Fibroblast of skin of abdomen (primary cell): ENCODE measurements at regions not wholly inside any gene's neighbourhood (a gene's known extent, or its start where the extent isn't known, plus 50 kb on each side); places are given as distances from the start of the nearest gene placed in this dataset.
A peak's percentile ranks its signal among the peaks of the same experiment; 100 is the strongest.
"Not testable (repeated sequence)": the region's sequence is repeated elsewhere in the genome, so short reads cannot be mapped to it uniquely, and the experiment has no call there.

ENCODE experiments used
- DNase-seq: peaks from one replicate; pipeline ENCODE4 v3.0.0-alpha.2; 2013

DNA sequence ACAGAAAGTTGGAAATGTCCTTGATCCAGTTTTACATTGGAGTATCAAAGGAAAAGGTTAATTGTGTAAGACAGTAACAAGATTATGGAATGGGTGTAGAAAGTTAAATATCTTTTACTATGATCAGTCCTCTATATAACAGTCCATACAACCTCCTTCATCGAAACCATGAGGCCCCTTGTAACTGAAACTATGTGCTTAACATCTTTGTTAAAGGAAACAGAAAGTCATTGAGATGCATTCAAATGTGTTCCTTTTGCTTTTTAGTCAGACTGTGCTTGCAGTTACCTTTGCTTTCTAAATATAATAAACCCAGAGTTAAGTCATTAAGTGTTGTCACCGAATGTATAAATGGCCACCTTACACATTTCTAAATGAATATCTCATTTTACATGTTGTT lies 1298.5 kb downstream of the ROBO2 start:
- no peak for DNase-seq

DNA sequence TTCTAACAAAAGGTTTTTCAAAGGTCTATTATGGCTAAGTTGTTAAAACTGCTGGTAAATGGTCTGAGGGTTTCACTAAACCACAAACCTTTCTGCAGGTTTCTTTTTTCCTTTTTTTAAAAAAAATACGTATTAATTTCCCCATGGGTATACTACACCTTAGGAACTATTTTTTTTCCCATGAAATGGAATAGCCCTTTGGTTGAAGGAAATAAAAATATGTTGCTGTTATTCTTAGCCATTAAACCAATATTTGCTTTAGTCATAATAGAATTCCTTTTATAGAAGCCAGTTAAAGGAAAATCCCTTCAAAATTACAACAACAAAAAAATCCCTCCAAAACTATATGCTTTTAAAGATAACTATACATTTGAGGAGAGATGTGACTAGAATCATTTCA lies 1303.3 kb downstream of the ROBO2 start:
- no peak for DNase-seq

DNA sequence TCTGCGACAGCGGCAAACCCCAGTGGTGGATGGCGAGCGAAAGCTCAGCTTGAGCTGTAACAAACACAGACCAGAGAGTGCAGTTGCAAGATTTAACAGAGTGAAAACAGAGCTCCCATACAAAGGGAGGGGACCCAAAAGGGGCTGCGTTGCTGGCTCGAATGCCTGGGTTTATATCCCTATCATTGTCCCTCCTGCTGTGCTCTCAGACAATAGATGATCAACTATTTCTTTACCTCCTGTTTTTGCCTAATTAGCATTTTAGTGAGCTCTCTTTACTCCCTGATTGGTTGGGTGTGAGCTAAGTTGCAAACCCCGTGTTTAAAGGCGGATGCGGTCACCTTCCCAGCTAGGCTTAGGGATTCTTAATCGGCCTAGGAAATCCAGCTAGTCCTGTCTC lies 1304.4 kb downstream of the ROBO2 start:
- not testable (repeated sequence) for DNase-seq

DNA sequence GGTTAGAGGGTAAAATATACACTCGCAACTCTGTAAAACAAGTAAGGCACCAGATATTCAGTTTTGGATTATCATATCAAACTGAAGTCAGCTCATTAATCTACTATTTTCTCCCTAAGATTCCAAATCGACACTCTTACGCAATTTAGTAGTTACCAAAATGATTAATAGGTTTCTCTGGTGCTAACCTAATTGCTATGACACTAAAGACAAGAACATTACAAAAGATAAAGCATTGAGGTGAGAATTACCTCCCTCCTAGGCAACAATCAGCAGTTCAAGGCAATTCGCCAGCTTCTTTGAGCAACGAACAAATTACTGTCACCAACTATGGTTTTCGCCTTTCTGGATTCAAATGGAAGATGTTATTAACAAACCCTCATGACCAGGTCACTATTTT lies 1305.0 kb downstream of the ROBO2 start:
- no peak for DNase-seq

DNA sequence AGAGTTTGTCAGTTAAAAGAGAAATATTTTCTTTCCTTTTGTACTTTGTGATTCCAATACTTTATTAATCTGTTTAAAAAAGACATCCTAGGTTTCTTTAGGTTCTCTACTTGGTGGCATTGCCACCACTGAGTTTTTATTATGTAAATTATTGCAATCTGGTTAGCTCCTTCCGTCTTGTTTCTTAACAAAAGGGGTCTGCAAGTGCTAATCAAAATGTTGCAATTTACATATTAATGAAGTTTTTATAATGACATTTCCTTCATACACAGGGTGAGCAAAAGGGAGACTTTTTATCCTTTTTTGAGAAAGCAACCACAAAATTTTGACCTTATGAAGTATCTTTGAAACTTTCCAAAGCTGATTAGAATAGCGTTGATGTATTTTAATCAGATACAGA lies 1307.3 kb downstream of the ROBO2 start:
- DNase-seq, result no peak

DNA sequence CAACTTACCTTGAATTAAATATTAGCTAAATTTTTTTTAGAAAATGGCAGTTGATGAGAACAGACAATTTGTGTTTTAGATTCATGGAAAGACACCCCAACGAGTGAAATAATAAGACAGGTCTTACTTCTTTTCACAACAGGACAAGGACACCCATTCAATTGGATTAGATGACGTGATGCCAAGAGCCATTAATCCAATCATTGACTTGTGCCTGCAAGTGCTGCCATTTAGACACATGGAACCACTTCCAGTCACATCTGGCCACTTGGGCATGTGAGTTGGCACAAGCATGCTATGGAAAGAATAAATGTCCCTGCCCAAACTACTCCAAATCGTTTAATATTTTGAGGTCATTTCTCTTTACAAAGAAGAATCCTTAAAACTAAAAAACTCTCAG lies 1308.8 kb downstream of the ROBO2 start:
- no peak for DNase-seq

DNA sequence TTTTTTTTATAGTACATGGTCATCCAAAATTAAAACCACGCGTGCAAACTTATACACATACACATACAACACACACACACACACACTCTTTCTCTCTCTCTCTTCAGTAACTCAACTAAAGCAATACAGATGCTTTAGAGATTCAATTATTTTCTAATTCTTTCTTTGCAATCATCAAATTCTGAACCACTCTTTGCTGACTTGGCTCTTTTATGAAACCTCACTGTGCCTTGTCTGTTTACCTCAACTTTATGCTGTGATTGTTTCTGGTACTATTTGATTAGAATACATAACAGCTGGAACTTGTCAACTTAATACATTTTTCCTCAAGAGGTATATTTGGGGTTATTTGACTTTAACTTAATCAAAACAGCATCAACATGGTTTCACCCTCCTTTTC lies 1309.7 kb downstream of the ROBO2 start:
- no peak for DNase-seq

DNA sequence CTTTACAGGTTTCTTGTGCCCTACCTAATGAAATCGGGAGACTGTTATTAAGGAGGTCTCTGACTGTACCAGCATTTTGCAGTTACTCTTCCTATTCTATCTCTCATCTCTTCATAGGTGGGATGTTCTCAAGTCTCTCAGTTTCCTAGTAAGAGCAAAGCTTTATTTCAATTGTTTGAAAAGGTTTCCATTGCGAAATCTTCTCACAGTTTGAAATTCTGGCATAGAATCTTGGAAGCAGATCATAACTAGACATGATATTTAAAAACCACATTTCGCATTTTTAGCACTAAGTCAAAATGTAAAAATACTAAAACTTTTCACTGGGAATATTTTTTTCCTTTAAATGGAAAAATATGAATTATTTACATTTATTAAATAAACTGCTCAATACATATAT lies 1311.4 kb downstream of the ROBO2 start:
- no peak for DNase-seq

DNA sequence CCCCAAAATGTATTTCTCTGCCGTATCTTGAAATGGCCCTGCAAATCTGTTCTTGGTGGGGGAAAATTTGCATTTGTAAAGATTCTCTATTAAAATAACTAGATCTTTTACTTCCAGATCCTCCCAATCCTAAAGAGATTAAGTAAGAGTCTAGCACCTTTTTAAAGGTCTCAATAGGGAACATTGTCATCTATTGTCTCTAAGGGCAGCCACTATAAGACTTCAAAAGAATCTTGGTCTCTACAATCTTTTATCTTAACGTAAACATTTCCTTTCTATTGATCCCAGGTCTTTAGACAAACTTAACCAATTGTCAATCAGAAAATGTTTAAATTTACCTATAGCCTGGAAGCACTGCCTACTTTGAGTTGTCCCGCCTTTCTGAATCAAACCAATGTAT lies 1313.3 kb downstream of the ROBO2 start:
- DNase-seq, result no peak

DNA sequence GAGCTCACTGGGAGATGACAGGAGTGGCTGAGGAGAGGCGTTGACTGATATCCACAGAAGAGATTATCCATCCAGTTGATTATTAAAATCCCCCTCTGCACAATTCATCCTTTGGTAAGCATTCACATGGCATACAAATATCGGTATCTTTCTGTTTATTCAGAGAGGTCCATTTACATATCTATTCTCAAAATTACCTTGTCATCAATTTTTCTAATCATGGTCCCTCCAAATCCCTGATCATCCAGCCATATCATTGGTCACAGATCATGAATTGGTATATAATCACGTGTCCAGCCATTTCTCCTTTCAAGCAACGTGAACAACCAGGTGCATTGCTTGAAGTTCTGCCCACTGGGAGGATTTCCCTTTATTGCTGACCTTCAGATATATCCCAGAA lies 1321.0 kb downstream of the ROBO2 start:
- no peak for DNase-seq

DNA sequence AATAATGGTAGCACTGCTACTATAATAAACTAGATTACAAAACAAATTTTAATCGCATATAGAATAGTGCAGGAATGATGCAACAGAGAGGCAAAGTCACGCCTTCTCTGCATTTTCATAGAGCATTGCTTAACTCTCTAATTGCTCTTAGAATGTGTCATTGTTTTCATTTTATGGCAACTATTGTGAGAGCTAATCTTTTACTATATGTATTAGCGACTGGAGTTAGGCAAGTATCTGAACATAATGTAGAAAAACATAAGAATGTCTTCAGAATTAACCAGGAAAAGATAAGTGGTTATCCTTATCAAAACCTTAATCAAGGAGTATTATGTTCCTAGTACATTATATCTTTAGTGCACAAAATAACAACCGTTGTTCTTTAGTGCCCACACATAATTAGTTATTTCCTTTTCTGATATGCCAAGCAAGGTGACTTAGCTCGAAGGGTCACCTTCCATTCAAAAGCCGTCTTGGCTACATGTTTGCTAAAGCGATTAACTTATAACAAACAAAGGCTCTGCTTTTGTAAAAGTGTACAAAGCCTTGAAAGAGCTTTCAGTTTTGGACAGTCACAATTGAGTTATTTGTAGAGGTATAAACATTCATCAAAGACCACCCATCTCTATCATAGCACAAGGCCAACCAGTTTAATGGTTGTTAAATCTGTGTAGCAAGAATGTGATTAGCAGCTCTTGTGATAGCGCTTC lies 1328.9 kb downstream of the ROBO2 start:
- DNase-seq, result no peak

DNA sequence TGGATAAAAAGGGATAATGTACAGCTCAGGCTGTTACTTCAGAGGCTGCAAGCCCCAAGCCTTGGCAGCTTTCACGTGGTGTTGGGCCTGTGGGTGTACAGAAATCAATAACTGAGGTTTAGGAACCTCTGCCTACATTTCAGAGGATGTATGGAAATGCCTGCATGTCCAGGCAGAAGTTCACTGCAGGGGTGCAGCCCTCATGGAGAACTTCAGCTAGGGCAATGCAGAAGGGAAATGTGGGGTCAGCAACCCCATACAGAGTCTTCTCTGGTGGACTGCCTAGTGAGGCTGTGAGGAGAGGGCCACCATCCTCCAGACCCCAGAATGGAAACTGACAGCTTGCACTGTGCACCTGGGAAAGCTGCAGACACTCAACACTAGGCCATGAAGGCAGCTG lies 1350.3 kb downstream of the ROBO2 start:
- no peak for DNase-seq

DNA sequence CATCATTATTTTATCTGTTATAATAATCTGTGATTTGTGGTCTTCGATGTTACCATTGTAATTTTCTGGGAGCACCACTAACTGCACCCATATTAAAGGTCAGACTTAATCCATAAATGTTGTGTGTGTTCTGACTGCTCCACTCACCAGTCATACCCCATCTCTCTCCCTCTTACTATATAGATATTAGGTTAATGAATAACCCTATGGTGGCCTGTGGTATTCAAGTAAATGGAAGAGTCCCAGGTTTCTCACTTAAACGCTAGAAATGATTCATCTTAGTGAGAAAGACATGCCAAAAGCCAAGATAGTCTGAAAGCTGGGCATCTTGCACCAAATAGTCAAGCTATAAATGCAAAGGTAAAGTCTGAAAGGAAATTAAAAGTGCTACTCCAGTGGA lies 1358.5 kb downstream of the ROBO2 start:
- no peak for DNase-seq

DNA sequence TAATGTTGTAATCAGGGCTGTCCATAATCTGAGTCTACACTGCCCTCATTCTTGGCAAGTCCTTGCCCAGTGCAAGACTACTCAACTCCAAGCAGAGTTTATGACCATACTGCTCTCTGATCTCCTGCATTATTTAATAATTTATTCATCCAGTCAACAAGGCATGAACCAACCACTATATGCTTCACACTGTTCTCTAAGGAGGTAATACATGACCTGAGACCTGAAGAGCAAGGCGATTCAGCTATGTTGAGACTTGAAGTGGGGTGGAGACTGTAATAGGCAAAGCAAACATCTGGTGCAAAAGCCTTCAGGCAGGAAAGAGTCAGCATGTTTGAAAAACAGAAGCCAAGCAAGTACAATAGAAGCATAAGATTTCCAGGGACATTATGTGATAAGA lies 1362.8 kb downstream of the ROBO2 start:
- no peak for DNase-seq

DNA sequence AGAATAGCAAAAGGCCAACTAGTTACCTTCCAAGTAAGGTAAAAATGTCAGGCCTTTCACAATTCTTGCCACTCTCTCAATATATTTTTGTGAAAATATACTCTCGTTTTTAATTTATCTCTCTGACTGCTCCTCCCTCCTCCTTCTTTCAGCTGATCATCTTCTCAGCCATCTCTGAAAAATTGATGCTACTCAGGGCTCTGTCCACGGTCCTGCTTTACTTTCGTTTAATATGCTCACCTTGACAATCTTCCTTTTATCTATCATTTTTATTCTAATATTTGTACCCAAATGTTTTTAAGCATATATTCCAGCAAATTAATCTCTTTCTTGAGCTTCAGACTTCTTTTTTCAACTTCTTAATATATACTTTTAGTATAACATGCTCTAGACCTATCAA lies 1362.1 kb downstream of the ROBO1 start:
- no peak for DNase-seq

DNA sequence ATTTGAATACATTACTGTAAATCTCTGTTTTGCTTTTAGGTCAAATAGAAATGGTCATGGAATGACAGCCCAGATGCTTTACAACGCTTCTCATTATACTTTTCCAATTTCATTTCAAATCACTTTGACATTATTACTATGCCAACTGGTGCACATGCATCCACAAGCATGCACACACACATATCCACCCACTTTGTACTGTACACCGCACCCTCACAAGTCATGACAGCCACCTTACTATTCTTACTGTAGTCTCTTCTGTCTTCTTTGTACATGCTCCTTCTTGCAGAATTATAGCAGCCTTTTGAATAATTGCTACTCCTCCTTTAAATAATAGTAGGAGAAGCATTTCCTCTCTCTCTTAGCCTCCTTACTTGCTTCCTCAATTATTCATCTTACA lies 1361.4 kb downstream of the ROBO1 start:
- DNase-seq, result no peak

DNA sequence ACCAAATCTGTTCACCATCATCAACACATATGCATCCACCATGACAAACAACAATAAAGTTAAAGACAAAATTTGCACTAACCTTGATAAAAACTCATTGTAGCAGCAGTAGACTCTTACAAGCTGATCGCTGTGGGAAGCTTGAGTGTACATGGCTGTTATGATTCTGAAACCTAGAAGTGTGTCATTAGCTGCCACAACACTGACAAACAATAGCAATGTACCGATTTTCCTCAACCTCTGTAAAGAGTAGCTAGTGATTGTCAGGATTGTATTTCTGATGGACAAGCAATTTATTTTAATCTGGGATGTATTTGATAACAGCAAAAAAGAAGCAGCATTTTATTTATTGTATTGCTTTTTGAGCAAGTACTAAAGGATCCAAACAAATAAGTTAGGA lies 1357.7 kb downstream of the ROBO1 start:
- no peak for DNase-seq

DNA sequence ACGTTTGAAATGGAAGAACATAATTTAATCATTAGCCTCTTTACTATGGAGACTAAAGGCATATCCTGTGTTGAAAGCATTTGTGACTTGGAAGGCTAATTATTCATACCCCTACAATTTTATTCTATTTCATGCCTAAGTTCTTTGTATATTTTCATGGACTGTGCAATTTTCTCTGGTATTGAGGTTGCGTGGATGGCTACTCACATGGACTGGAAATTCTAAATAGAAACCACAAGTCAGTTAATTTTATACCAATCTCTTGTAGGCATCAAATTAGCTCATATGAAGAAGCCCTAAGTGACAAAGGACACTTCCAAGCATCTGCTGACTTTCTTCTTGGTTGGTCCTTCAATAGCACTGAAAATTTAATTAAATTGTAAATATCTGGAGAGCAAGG lies 1353.5 kb downstream of the ROBO1 start:
- no peak for DNase-seq

DNA sequence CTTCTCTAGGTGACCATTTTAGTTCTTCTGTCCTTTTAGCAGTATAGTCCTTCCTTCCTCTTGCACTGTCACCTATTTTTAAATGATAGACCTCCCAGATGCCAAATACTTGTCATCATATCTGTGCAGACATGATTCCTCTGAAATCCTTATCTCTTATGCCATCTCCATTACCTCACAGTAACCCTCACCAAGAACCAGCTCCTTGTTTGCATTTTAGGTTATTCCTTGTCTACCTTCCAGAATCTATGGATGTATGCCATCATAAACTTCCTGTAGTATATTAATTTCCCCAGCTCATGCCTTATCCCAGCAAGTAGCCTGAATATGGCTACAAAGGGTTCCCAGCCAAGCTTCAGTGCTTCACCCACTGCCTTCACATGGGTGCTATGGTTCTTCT lies 1347.2 kb downstream of the ROBO1 start:
- no peak for DNase-seq

DNA sequence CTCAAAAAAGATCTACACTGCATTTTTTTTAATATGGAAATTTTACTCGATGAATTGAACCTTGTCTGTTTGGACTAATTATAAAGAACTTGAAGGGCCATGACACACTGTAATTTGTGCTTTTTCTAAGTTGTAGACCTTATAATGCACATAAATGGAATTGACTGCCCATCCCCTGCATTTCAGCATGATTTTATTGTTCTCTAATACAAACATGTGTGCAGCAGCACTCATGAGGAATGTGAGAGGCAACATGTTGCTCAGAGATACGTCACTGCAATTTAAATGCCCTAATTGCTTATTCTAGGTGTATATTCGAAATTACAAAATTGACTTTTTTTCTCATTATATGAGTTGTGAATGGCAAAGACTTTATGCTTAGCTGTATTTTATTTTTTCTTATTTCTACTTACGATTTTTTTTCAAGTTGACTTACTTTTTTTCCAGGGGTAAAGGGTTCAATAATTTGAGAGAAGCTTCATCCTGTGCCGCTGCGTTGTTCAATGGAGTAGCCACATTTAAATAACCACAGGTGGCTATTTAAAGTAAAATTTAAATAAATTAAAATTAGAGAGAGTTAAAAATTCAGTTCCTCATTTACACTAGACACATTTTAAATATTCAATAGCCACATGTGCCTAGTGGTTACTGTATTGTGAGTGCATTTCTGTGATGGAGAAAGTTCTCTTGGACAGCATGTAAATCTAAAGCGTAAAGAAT lies 1346.4 kb downstream of the ROBO1 start:
- DNase-seq, result peak; percentile 6

DNA sequence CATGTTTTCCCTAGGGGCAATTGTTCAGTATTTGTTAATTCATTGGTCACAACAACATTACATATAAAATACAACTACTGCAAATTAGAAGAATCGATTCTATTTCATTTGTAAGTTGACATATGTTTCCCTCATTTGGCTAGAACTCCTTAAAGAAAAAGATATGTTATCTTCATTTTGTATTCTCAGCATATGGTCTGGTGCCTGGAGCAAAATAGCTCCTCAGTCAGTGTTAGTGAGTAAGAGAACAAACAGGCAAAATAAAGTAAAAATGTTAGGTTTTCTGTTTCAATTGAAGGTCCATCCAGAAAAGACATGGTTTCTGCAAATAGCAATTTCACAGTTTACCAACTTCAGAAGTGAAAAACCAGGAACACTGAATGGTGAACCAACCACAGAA lies 1343.1 kb downstream of the ROBO1 start:
- no peak for DNase-seq

DNA sequence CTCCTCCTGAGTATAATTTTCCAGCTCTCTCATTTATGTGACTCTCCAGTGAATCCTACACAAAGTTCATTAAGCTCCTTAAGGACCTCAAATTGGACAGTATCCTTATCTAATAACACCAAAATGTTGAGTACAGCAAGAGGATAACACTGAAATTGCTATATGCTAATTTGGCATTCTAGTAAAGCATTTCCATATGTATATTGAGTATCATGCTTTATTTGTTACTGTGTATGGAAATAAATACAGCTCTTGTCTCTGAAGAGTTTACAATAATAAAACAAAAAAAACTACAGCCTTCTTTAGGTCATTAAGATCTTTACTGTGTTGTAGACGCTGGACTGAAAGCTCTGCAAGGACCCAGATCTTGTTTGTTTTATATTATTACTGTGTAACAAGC lies 1341.3 kb downstream of the ROBO1 start:
- no peak for DNase-seq

DNA sequence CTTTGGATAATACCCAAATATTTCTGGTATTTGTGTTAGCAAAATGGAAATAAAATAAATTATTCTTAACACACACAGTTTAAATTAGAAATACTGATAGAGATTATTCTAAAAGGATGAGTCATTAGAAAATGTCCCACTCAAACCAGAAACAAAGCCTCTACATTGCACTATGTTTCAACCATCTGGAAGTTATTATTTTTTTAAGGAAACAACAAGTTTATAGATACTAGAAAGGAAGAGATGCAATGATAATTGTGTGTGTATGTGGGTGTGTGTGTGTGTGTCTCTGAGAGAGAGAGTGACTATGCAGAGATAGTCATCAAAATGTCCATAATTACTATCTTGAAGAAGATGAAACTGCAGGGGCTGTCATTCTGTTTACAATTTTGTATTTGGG lies 1340.5 kb downstream of the ROBO1 start:
- DNase-seq, result peak; percentile 71

DNA sequence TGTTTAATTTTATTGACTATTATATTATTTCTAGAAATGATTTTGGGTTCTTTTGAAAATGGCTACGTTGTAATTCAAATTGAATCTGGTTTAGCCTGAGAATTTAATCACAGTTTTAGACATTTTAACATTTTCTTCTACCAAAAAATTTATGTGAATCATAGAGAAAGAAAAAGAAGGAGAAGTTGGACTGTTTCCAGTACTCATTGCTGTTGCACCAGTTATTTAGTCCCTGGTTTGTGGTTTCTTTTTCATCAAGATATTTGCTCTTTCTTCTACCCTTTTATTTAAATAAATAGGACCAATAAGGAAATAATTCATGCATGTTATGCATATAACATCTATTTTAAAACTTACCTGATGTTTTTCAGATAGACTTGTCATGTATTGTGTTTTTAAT lies 1337.1 kb downstream of the ROBO1 start:
- DNase-seq, result peak; percentile 23

DNA sequence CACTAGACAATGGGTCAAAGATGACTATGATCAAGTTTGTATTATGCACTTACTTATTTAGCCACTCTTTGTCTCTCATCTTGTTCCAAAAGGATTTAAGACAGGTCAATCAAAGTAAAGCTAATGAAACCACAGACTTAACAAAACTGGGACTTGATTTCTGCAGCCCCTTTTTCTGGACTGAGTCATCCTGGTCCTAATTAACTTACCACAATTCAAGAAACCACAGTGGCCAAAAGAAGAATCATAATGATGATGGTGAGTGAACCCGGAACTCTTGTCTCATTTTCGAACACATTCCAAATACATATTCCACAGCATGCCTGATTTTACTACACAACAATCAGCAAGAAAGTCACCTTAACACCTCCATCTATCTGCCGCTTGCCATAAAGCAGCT lies 1333.0 kb downstream of the ROBO1 start:
- peak; percentile 56 for DNase-seq
